ENCODE measurements at regions not wholly inside any gene's neighbourhood (a gene's known extent, or its start where the extent isn't known, plus 50 kb on each side); places are given as distances from the start of the nearest gene placed in this dataset.

DNA sequence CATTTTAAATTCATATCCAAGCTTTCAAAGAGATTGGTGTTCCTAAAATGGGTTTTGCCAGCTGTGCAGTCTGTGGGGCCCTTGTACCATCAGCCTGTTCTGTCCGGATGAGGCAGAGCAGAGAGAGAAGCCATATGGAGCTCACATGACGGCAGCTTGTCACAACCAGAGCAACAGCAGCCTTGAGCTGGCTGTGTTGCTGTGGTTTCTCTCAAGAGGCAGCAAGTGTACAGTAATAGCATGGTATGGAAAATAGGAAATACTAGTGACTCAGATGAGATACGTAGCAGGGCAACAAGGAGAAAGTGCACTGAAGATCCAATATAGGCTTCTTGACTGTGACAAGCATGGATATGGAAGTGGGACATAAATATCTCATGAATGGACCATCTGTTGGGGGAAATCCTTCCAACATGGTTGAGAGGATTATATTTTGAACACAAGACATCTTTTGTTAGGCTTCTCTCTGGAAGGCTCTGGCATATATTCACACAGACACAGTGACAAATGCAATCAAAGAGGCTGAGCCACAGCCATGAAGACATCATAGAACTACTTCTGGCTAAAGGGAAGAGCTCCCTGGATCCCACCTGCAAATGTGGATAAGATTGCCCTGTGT lies 251.0 kb upstream of the TAC1 start (continued):
- TF ChIP-seq, protein P1, sequence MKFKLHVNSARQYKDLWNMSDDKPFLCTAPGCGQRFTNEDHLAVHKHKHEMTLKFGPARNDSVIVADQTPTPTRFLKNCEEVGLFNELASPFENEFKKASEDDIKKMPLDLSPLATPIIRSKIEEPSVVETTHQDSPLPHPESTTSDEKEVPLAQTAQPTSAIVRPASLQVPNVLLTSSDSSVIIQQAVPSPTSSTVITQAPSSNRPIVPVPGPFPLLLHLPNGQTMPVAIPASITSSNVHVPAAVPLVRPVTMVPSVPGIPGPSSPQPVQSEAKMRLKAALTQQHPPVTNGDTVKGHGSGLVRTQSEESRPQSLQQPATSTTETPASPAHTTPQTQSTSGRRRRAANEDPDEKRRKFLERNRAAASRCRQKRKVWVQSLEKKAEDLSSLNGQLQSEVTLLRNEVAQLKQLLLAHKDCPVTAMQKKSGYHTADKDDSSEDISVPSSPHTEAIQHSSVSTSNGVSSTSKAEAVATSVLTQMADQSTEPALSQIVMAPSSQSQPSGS (IDR thresholded peaks at IDR 0.05; ENCODE audit: low read length), result no peak
- TF ChIP-seq TAF7 (optimal IDR thresholded peaks at IDR 0.05; ENCODE audit: borderline replicate concordance, low read depth, low read length) (no peak), SRF (IDR thresholded peaks at IDR 0.05; ENCODE audit: low read depth, low read length) (no peak)
